Stimulated activated CD4-positive, alpha-beta T cell treated with anti-CD3 and anti-CD28 coated beads, Interleukin-4, amount 100 ng/mL, for 48 hours (primary cell): ENCODE measurements at regions not wholly inside any gene's neighbourhood (a gene's known extent, or its start where the extent isn't known, plus 50 kb on each side); places are given as distances from the start of the nearest gene placed in this dataset.

Experiments used
- DNase-seq, 2 donors: peaks; one replicate each; pipeline ENCODE4 v3.0.0-alpha.2; 2020; ENCODE audit warnings: low read depth in 2 of 2

DNA sequence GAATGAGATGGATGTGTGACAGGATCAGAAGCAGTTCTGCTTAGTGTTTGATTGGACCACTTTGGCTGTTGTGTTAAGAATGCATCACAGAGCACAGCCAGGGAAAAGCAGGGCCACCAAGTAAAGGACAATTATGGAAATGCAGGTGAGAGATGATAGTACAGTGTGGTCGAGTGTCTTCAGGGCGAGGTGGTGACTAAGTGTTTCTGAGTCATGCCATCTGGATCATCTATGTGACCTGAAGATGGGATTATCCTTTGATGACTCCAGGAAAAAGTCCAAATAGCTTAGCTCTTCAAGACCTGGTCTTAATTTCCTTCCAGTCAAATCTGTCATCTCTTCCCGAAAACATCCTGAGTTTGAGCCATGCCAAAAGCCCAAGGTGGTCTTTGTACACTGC, 523.2 kb upstream of the IGFBP3 start:
- DNase-seq, result no peak

DNA sequence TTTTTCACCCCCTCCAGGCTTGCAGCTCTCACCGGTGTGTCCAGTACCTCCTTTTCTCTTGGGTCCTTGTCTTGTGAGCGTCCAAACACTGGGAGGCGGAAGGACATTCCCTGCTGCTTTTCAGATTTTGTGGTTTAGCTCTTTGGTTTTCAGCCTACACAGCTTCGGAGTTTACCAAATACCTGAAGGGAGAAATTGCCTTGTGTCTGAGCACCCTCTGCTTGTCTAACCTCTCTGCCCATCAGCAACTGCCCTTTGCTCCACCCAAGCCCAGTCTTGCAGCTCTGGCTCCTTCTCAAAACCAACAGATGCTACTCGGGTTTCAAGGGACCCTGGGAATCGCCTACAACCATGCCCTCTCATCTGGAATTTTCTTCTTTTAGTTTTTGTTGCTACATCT, 519.1 kb upstream of the IGFBP3 start:
- DNase-seq, result no peak

DNA sequence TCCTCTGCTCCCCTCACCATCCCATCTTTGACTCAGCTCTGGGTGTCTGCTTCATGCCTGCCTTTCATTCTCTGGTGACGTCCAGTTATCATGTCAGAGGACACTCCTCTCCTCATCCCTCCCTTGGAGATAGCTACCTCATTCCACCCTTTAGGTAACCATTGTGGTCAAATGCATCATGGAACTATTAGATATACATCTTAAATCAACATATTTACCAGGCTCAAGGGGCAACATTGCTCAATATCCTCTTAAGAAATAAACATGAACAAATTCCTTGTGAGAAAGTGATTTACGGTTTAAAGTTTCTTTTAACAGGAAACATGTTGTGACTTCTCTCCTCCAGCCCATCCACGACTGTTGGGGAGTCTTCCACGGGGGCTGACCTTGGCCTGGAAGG, 511.6 kb upstream of the IGFBP3 start:
- DNase-seq, result no peak

DNA sequence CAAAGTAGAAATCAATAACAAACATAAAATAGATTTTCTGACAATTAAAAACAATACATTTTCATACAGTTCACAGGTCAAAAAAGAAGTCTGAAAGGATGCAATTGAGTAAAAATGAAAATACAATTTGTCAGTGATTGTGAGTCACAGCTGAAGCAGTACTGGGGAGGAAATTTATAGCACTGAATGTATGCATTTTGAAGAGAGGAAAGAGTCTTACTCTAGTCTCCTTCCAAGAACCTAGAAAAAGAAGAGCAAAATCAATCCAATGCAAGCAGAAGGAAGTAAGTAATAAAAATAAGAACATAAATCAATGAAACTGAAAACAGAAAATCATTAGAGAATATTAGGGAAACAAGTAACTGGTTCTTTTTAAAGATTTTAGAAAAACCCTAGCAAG, 507.2 kb upstream of the IGFBP3 start:
- no peak for DNase-seq

DNA sequence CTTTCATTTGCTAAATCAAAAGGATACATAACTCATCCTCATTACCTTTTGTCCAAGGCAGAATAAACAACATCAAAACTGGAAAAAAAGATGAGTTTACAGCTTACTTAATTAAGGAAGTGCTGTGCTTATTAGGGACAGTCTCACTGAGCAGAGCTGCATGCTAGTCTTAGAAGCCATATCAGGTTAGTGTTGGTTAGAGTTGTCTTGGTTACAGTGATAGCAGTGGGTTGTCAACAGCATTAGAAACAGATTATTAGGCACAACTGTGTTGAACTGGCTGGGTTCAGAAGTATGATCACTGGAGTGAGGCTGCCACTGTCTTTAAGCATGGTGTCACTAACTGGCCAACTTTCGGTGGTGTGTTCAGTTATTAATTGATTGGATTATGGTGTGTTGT, 503.9 kb upstream of the IGFBP3 start:
- no peak for DNase-seq

DNA sequence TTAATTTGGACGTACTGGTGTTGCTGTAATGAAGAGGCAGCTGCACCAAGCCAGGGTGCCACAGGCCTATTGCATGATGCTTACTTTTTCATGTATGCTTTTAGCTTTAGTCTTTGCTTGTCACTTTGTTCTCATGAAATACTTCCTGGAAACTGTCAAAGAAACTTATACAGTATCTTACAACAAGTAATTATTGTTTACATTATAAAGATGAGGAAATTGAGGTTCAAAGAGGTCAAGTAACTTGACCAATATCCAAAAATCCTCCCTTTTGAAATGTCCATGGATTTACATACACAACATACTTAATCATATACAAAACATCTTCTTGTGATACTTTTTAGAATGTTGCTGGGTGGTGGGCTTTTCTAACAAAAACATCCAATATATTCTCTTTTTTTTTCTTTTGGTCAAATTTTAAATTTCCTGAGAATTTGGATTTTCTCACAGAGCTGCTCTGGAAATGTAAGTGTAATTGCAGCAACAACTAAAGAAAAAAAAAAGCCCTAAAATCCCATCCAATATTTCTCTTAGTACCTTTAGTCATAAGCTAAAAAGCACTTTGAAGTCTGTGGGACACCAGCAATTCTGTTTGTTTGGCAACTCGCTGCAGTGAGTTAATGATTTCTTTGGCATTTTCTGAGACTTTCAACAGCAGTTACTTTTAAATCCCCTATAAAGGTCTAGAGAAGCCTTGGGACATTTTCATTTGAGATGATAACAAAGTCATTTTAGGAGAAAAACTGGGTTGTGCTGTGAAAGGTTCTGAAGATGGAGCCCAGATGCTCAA, 500.6 kb upstream of the IGFBP3 start:
- DNase-seq, result no peak

DNA sequence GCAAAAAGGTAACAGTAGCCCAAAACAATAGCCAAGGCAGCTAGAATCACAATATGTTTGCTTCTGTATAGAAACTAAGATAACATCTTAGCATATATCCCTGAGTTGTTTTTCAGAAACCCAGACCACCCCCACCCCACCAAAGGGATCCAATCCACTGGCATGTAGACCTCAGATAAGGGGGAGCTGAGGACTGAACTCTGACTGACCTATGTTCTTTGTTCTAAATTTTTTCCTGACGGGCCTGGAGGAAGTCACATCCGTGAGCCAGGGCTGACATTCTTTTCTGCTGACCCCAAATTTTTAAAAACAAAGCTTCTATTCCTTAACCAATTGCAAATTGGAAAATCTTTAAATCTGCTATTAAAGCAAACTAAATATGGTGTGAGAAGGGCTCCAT, 493.9 kb upstream of the IGFBP3 start:
- DNase-seq, result no peak

DNA sequence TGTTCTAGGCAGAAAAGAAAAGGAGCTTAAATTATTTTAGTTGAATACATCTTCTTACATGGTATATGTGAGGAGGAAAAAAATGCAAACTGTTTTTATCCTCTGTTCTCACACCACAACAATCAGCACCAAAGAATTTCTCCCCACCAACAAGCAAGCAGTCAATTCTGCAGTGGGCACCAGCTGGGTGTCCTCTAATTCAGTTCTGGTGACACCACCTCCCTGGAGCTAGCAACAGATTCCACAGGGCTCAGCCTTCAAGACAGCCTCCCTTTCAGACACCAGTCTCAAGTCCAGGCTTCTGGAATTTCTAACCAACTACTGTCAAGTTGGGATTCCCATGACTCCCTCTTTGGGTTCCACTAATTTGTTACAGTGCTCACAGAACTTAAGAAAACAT, 490.2 kb upstream of the IGFBP3 start:
- no peak for DNase-seq

DNA sequence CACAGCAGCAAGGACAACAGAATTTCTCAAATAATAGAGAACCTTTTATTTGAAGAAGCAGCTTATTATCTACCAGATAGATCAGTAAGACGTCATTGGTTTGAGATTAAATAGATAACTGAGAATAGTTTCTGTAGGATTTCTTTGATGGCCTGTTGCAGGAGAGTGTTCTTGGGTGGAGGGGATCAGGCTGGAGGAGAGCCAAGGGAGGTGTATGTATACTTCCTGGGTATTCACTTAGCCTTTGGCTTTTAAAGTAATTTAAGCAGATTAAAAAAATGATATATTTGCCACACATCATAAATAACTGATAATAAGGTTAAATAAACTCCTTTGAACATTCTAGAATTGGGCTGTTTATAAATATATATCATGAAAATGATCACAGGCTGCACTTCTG, 486.1 kb upstream of the IGFBP3 start:
- no peak for DNase-seq

DNA sequence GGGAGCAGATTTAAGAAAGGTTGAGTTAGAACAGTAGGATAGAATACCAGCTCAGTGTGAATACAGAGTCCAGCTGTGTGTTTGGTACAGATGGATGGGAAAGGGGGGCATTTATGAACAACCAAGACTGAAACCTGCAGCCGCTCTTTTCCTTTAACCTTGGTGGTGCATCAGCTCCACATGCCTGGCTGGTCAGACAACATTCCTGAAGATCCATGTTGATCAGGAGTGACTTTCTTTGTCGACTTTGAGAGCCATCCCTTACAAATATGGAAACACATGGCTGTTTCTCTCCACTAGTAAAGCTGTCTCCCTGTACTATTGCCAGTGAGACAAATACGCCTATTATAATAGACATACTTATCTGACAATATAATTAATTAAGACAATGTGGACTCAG, 476.5 kb upstream of the IGFBP3 start:
- no peak for DNase-seq

DNA sequence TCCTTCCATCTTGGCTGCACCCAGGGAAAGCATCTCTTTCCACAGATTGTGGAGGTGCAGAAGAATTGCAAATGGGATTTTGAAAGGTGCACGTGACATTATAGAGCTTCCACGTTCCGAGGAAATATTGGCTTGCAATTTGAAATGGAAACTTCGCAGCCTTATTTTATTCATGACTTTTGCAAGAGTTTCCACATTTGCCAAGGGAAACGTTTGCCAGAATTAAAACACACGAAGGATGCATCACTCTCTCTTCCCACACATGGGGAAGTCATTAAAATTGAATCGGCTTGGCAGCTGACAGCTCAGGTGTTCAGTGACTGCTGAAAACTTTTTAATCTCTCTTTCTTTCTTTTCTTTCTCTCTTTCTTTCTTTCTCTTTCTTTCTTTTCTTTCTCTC, 475.4 kb upstream of the IGFBP3 start:
- DNase-seq, result no peak

DNA sequence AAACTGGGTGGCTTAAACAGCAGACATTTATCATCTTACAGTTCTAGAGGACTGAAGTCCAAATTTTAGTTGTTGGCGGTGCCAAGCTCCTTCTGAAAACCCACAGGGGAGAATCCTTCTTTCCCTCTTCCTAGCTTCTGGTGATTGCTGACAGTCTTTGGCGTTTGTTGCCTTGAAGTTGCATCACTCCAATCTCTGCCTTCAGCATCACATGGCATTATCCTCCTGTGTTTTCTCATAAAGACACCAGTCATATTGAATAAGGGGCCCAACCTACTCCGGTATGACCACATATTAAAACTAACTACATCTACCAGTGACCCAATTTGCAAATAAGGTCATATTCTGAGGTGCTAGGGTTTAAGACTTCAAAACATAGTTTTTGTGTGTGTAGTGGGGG, 472.1 kb upstream of the IGFBP3 start:
- no peak for DNase-seq

DNA sequence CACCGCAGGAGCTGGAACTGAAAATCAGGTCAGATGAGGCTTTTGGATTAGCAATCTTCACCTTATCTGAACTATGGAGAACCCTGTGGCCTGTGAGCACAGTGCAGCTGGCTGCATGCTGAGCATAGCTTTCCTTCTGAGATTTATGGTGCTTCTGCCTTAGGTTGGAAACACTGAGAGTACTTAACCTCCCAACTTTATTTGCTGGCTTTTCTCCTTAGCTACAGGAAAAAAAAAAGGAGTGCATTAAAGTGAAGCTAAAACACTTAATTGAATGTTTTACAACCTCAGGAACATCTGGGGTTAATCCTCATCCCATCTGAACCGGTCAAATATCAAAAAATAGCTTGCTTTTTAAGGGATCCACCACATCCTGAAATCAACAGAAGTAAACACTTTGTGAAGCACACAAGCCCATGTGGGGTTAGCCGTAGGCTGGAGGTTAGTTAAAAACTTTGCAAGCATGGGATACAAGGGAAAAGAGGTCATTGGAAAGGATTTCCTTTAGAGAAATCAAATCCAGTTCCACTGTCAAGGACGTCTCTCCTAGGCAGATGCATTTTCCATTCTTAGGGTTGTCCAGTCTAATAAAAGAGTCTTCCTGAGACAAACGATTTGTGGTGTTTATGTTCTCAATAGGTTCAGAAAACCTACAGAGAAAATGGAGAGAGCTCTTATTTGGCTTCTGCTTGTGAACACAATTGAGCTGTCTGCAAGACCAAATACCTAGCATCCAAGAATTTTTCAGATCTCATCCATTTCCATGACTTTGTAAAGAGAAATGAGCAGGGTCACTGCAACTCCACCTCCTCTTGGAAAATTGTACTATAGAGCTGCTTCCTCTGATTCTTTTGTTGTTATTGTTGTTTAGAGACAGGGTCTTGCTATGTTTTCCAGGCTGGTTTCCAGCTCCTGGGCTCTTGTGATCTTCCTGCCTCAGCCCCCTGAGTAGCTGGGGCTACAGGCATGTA, 470.4 kb upstream of the IGFBP3 start:
- no peak for DNase-seq

DNA sequence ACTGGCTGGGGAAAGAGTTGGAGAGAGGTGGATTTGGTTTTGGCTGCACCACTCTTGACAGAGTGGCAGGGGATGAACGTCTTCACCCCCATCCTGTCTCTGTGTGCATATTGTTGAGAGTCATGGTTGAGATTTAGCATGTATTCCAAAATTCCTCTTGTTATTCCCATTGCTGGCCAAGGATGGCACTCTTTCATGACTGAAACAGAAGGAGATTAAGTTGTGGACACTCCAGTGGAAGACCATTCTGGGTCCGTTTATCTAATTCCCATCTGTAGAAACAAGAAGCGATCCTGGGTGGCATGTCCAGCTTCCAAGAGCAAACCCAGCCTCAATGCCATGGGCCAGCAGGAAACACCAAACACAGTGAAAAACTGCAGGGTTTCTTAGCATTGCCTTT, 469.0 kb upstream of the IGFBP3 start:
- no peak for DNase-seq

DNA sequence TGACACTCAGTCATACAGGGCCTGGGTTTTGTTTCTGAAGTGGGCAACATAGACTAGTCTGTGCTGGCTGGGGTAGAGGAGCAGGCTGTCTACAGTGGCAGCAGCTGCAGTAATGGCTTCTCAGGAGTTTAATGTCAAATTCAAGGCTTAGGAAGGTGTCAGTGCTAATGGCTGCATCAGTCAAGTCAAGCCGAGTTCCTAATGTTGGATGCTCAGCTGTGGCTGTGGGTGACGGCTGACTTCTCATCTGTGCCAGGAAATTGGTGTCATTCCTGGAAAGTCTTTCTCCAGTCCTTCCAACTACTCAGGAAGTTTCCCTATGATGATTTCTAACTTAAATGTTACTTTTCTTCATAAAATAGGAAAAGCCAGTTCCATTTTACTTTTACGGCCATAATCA, 468.1 kb upstream of the IGFBP3 start:
- DNase-seq, result no peak

DNA sequence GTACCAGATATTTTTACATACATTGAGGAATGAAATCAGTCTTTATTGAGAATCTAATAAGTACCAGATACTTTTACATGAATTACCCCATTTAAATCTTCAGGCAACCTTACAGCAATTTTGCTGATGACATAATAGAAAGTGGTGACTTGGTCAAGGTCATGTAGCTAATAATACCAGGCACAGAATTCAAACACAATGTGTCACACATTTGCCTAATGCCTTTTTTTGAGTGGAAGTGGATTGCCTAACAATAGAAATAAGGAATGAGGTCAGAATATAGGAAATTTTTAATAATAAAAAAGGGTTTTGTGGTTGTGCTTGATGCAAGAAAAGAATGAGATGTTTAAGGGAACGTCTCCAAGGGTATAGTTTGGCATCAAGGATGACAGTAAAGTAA, 466.6 kb upstream of the IGFBP3 start:
- DNase-seq, result no peak

DNA sequence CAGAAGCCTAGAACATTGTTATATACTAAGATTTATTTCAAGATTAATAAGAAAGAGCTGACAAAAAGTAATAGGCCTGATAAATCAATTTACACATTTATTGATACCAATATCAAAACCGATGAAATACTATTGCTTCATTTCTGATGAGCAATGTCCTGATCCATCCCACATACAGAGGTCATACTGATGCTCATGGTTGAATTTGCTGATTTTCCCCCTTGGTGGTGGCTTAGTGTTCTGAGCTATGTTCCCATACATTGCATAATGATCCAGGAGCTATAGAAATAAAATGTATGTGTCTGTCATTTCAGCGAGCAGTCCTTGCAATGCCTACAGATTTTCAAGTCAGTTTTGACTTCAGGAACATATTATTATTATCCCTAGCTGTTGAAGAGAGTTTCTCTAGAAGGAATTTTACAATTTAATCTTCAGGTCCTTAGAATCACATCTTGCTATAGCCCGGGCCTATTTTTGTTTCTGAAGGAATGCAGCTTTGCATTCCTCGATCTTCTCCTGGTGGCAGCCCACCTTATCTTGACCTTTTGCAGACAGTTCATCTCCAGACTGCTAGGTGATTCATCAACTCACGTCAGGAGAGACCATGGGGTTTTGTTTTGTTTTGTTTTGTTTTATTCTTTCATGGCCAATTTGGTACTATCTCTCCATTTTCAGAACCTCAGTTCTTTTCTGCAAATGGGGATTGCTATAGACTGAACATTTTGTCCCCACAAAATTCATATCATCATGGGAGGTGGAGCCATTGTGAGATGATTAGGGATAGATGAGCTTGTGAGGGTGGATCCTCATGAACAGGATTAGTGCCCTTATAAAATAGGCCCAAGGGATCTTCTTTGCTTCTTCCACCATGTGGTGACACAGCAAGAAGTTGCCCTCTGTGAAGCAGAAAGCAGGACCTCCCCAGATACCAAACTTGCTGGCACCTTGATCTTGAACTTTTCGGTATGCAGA, 465.6 kb upstream of the IGFBP3 start:
- no peak for DNase-seq

DNA sequence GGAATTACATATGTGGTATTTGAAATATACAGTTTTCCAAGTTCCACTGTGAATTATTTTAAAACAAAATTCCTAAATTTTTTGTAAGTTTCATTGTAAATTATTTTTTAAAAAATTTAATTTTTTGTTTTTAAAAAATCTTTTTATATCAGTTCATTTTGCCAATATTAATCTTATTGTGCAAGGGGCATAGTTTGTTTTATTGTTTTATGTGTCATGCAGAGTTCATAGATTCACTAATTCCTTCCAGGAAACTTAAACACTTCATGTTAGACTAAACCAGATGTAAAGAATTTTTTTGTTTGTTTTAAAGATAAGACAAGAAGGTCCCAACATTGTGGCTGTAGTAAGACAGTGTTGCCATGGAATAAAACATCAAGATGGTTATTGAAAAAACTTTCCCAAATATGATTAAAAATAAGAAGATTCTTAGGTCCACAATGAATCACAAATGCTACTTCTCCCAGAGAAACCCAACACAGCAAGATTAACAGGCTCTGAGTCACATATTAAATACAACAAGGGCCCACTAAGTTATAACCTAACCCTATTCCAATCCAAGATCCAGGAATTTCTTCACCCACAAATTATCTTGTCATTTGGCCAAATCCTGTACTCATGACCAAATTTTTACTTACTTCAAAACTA, 464.7 kb upstream of the IGFBP3 start:
- no peak for DNase-seq

DNA sequence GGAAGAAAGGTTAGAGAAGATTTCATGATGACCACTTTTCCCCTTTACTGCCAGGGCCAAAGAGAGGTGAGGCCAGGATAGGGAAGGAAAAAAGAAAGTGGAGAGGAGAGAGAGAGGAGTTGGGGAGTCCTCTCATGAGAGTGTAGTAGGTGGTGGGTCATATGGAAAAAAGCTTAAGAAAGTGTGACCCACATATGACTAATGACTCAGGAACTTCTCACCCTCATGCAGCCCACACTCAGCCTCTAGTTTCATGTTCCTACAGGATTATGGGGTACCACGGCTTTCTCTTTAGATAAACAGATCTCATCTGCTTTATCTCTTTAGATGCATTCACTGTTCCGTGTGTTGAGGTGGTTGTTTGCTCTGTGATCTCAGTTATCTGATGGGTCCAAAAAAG, 462.5 kb upstream of the IGFBP3 start:
- no peak for DNase-seq

DNA sequence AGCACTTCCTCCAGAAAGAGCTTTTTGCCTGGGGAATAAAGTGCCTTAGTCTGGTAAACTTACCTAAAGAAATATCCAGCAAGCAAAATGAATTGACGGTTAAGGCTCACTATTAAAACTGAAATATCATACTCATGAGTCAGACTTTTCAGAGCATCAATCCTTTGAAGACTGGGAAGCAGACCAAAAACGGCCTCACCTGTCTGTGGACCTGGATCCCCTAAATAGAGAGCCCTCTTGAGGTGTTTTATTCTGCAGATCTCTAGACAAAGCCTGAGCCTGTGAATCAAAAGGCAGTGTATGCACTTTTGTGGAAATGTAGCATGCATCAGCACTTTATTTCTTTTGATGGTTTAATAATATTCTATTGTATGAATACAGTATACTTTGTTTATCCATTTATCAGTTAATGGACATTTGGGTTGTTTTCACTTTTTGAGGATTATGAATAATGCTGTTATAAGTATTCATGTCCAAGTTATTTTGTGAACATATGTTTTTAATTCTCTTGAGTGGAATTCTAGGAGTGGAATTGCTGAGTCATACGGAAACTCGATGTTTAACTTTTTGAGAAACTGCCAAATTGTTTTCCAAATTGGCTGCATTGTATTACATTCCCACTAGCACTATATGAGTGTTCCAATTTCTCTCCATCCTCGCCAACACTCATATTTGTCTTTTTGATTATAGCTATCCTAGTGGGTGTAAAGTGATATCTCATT, 449.0 kb upstream of the IGFBP3 start:
- no peak for DNase-seq

DNA sequence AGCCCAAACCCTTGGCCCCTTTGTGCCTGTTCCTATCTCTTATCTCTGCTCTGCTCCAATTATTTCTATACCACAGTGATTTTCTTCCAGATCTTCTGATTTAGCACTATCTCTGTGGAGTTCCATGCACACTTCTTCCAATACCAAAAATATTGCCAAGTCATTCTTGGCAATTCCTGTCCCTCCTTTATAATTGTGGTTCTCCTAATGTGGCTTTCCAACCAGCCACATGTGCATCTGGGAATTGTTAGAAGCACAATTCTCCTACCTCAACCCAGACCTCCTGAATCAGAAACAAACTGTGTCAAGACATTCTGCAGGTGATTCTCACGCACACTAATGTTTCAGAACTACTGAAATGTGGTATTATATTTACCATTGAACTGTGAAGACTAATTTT, 447.8 kb upstream of the IGFBP3 start:
- DNase-seq, result no peak
